T-helper 17 cell (primary cell): ENCODE measurements at regions not wholly inside any gene's neighbourhood (a gene's known extent, or its start where the extent isn't known, plus 50 kb on each side); places are given as distances from the start of the nearest gene placed in this dataset.
"Not testable (repeated sequence)": the region's sequence is repeated elsewhere in the genome, so short reads cannot be mapped to it uniquely, and the experiment has no call there.

Experiments
- ATAC-seq: fragments of 150-1000 bp; cut with Tn5 transposase; 2 replicates; pipeline ENCODE4 v1.10.0; 2021; ENCODE audit warnings: mild to moderate bottlenecking, moderate library complexity
- DNase-seq, 3 donors: peaks; one replicate each; pipeline versions ENCODE4 v3.0.0 to v3.0.0-alpha.2; 2020 to 2021
- H3K9me3 ChIP-seq: one replicate; pipeline ENCODE4 v1.7.0; 2013; ENCODE audit warnings: low read length, mild to moderate bottlenecking; ENCODE audit not compliant: control insufficient read depth, poor library complexity, severe bottlenecking
- H3K27ac Mint-ChIP-seq: one replicate; pipeline ENCODE4 v1.8.0; 2022; ENCODE audit warnings: mild to moderate bottlenecking, moderate library complexity, mixed read lengths
- H3K27me3 Mint-ChIP-seq: one replicate; pipeline ENCODE4 v1.8.0; 2022; ENCODE audit warnings: mixed read lengths
- H3K36me3 Mint-ChIP-seq: one replicate; pipeline ENCODE4 v1.8.0; 2022; ENCODE audit warnings: low read depth, mixed read lengths
- H3K4me1 Mint-ChIP-seq: one replicate; pipeline ENCODE4 v1.8.0; 2022; ENCODE audit warnings: mild to moderate bottlenecking, mixed read lengths
- H3K4me3 Mint-ChIP-seq: one replicate; pipeline ENCODE4 v1.8.0; 2022; ENCODE audit warnings: mild to moderate bottlenecking, moderate library complexity, mixed read lengths

DNA sequence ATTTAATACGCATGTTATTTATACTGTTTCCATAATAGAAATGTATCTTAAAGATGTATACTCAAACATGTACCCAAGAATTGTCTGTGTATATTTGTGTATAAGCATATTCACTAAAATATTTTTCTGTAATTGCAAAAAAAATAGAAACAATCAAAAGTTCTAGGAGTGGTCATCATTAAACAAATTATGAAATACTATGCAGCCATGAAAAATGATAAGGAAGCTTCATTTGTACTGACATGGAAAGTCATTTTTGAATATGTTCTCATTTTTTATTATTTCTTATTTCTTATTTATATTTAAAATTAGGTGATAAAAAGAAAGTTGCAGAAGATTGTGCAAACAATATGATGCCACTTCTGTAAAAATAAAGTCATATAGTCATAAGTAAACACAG, 400.0 kb upstream of the AUTS2 start:
- no peaks in the 10 kb centered on the region for H3K4me1 Mint-ChIP-seq
- H3K4me3 Mint-ChIP-seq: no peak overlapping the region
- no peak for ATAC-seq
- no peaks in the 10 kb centered on the region for H3K36me3 Mint-ChIP-seq
- no peaks in the 10 kb centered on the region for H3K9me3 ChIP-seq
- DNase-seq: no peak
- no peak overlapping the region for H3K27ac Mint-ChIP-seq
- no peaks in the 10 kb centered on the region for H3K27me3 Mint-ChIP-seq

DNA sequence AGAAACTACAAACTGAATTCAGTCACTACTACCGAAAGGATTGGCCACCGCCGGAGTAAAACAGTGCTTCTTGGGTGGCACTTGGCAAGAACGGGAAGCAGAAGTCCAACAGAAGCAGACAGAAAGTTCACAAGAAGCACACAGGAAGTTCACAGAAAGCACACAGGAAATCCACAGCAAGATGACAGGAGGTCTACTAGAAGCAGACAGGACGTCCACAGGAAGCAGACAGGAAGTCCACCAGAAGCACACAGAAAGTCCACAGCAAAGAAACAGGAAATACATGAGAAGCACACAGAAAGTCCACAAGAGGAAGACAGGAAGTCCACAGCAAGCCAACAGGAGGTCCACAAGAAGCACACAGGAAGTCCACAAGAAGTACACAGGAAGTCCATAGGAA, 399.2 kb upstream of the AUTS2 start:
- DNase-seq: no peak
- no peak overlapping the region for H3K27ac Mint-ChIP-seq
- H3K36me3 Mint-ChIP-seq: no peaks in the 10 kb centered on the region
- H3K27me3 Mint-ChIP-seq: no peaks in the 10 kb centered on the region
- no peak overlapping the region for H3K4me3 Mint-ChIP-seq
- H3K4me1 Mint-ChIP-seq: no peaks in the 10 kb centered on the region
- no peak for ATAC-seq
- H3K9me3 ChIP-seq: no peaks in the 10 kb centered on the region

DNA sequence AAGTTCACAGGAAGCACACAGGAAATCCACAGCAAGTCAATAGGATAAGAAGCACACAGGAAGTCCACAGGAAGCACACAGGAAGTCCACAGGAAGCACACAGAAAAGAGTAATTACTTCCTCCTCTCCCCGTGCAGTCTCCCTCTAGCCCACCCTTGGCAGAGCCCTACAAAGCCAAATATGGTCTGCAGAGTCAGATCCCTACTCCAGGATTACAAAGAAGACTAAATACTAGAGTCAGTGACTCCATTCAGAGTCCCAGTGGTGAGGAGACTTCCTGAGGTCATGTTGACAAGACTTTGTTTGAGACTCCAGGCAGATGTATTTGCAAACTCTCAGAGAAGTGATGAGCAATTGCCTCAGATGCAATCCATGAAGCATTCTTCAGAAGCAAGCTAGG, 398.6 kb upstream of the AUTS2 start:
- no peak for DNase-seq
- Mint-ChIP-seq H3K27me3 (no peaks in the 10 kb centered on the region), H3K4me1 (no peaks in the 10 kb centered on the region), H3K36me3 (no peaks in the 10 kb centered on the region), H3K4me3 (no peak overlapping the region), H3K27ac (no peak overlapping the region)
- ATAC-seq: no peak
- H3K9me3 ChIP-seq: no peaks in the 10 kb centered on the region

DNA sequence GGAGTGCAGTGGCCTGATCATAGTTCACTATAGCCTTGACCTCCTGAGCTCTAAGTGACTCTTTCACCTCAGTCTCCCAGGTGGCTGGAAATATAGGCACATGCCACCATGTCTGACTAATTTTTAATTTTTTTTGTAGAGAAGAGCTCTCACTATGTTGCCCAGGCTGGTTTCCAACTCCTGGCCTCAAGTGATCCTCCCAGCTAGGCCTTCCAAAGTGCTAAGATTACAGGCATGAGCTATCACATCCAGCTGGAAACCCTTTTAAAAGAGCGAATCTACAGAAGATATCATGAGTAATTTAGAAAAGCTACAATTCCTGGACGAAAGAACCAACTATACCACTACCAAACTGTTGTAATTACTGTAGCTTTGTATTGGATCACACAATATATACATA, 394.4 kb upstream of the AUTS2 start:
- H3K4me1 Mint-ChIP-seq: no peaks in the 10 kb centered on the region
- H3K4me3 Mint-ChIP-seq: no peak overlapping the region
- no peak for DNase-seq
- H3K36me3 Mint-ChIP-seq: no peaks in the 10 kb centered on the region
- no peak overlapping the region for H3K27ac Mint-ChIP-seq
- no peaks in the 10 kb centered on the region for H3K9me3 ChIP-seq
- H3K27me3 Mint-ChIP-seq: no peaks in the 10 kb centered on the region
- ATAC-seq: no peak

DNA sequence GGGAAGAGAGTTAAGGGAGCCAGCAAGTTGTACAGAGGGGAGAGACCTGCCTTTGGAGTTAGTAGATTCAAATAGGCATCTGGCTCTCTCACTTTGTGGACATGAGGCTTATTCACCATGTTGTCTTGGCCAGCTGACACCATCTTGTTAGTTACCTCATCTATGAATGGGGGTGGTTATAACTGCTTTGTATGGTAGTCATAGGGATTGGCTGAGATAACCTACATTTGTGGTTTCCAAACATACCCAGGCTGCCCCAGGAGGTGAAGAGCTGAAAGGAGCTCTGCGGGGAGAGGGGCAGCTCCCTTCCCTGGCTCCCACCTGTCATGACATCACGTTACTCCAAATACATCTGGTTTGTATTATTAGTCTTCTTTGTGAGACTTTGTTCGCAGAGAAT, 393.3 kb upstream of the AUTS2 start:
- Mint-ChIP-seq H3K27me3 (no peaks in the 10 kb centered on the region), H3K36me3 (no peaks in the 10 kb centered on the region), H3K27ac (no peak overlapping the region), H3K4me3 (no peak overlapping the region), H3K4me1 (no peaks in the 10 kb centered on the region)
- H3K9me3 ChIP-seq: no peaks in the 10 kb centered on the region
- no peak for ATAC-seq
- DNase-seq: no peak

DNA sequence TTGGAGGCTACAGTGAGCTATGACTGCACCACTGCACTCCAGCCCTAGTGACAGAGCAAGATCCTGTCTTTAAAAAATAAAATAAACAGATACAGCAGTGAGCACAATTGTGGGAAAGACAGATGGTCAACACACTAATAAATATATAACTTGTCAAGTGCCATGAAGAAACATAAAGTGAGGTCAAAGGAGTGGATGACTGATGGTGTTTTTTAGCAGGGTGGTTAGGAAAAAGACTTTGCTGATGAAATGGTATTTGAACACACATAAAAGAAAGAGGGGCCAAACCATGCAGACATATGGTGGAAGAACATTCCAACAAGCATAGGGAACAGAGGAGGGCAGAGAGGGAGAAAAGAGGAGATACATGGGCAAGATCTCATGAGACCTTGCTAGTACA, 392.7 kb upstream of the AUTS2 start:
- Mint-ChIP-seq H3K36me3 (no peaks in the 10 kb centered on the region), H3K4me3 (no peak overlapping the region), H3K4me1 (no peaks in the 10 kb centered on the region), H3K27ac (no peak overlapping the region), H3K27me3 (no peaks in the 10 kb centered on the region)
- ATAC-seq (no peak), DNase-seq (no peak)
- no peaks in the 10 kb centered on the region for H3K9me3 ChIP-seq

DNA sequence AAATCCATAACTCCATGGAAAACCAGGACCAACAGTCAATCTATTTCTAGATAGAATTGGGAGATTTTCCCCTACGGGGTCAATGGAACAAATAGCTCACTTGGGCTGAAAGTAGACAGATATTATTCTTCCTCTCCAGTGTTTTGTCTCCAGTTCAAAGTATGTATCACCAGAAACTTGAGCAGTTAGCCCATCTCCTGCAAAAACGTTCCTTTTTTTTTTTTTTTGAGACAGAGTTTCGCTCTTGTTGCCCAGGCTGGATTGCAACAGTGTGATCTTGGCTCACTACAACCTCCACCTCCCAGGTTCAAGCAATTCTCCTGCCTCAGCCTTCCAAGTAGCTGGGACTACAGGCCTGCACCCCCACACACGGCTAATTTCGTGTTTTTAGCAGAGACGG, 390.0 kb upstream of the AUTS2 start:
- Mint-ChIP-seq H3K36me3 (no peaks in the 10 kb centered on the region), H3K27ac (no peak overlapping the region), H3K27me3 (no peaks in the 10 kb centered on the region), H3K4me3 (no peak overlapping the region), H3K4me1 (no peaks in the 10 kb centered on the region)
- H3K9me3 ChIP-seq: no peaks in the 10 kb centered on the region
- ATAC-seq: no peak
- no peak for DNase-seq

DNA sequence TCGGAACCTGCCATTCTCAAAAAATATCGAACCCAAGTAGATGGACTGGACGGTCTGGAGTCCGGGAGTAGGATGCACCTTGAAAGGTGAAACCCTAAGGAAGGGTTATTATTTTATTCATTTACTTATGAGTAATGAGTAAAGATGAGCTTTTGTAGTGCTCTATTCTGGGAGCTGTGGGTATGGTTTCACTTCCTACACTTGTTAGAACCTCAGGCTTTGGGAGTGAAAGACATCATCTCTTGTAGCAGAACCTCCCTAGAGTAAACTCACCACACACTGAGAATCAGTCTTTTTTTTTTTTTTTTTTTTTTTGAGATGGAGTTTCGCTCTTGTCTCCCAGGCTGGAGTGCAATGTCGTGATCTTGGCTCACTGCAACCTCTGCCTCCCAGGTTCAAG, 389.4 kb upstream of the AUTS2 start:
- ATAC-seq (no peak), DNase-seq (no peak)
- Mint-ChIP-seq H3K27ac (no peak overlapping the region), H3K36me3 (no peaks in the 10 kb centered on the region), H3K4me3 (no peak overlapping the region), H3K4me1 (no peaks in the 10 kb centered on the region), H3K27me3 (no peaks in the 10 kb centered on the region)
- H3K9me3 ChIP-seq: no peaks in the 10 kb centered on the region

DNA sequence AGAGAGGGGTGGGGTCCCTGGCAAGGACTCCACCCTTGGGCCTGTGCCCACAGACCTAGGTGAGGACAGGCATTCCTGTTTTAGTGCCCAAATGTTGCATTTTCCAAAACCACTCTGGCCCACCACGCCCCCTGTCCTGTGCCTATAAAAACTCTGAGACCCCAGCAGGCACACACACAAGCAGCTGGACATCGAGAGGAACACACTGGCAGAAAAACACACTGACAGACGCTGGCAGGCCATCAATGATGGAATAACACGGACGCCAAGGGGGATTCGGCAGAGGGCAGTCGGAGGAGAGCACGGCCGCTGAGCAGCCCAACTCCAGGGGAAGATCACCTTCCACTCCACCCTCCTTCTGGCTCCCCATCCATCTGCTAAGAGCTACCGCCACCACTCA, 386.9 kb upstream of the AUTS2 start:
- no peaks in the 10 kb centered on the region for H3K4me1 Mint-ChIP-seq
- H3K36me3 Mint-ChIP-seq: no peaks in the 10 kb centered on the region
- no peaks in the 10 kb centered on the region for H3K9me3 ChIP-seq
- ATAC-seq: no peak
- H3K27ac Mint-ChIP-seq: no peak overlapping the region
- H3K4me3 Mint-ChIP-seq: no peak overlapping the region
- H3K27me3 Mint-ChIP-seq: no peaks in the 10 kb centered on the region
- no peak for DNase-seq

DNA sequence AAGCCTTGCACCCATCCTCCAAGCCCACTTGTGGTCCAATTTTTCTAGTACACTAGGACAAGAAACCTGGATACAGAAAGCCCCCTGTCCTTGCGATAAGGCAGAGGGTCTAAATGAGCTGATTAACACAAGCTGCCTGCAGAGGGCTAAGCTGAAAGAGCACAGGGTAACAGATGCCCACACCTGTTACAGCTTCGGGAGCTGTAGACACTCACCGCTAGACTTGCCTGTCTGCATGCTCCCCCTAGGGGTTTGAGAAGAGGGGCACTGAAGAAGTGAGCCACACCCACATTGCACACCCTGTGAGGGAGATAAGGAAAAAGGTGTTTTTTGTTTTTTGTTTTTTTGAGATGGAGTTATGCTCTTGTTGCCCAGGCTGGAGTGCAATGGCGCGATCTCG, 386.5 kb upstream of the AUTS2 start:
- ATAC-seq: no peak
- no peaks in the 10 kb centered on the region for H3K9me3 ChIP-seq
- no peak overlapping the region for H3K4me3 Mint-ChIP-seq
- H3K27me3 Mint-ChIP-seq: no peaks in the 10 kb centered on the region
- no peaks in the 10 kb centered on the region for H3K36me3 Mint-ChIP-seq
- no peaks in the 10 kb centered on the region for H3K4me1 Mint-ChIP-seq
- no peak overlapping the region for H3K27ac Mint-ChIP-seq
- DNase-seq: no peak

DNA sequence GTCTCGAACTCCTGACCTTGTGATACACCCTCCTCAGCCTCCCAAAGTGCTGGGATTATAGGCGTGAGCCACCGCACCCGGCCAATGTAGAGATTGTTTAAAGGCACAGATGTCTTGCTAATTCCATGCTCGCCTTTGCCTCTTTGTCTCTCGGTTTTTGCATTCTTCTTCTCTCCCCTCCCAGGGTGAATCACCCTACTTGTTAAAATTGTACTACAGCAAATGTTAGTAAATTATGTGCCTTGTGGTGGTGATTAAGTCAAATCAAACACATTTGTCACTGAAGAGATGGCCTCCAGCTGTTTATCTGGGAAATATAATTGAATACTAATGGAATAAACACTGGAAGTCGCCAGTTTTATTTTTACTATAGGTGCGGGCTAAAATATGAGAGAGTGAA, 384.4 kb upstream of the AUTS2 start:
- H3K27ac Mint-ChIP-seq: no peak overlapping the region
- no peaks in the 10 kb centered on the region for H3K36me3 Mint-ChIP-seq
- no peaks in the 10 kb centered on the region for H3K9me3 ChIP-seq
- no peak overlapping the region for H3K4me3 Mint-ChIP-seq
- H3K4me1 Mint-ChIP-seq: no peaks in the 10 kb centered on the region
- H3K27me3 Mint-ChIP-seq: no peaks in the 10 kb centered on the region
- ATAC-seq (no peak), DNase-seq (no peak)

DNA sequence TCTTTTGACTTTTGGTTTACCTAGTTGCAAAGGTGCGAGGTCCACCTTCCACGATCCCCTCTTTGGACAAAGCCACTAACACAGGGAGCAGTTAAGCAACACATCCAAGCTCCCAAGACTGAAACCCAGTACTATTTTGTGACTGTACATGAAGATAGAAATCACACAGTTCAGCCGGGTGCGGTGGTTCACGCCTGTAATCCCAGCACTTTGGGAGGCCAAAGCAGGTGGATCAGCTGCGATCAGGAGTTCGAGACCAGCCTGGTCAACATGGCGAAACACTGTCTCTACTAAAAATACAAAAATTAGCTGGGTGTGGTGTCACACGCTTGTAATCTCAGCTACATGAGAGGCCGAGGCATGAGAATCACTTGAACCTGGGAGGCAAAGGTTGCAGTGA, 382.8 kb upstream of the AUTS2 start:
- H3K9me3 ChIP-seq, H3K27me3 Mint-ChIP-seq, DNase-seq, H3K4me3 Mint-ChIP-seq, ATAC-seq, H3K4me1 Mint-ChIP-seq, H3K36me3 Mint-ChIP-seq, H3K27ac Mint-ChIP-seq: not testable (repeated sequence)

DNA sequence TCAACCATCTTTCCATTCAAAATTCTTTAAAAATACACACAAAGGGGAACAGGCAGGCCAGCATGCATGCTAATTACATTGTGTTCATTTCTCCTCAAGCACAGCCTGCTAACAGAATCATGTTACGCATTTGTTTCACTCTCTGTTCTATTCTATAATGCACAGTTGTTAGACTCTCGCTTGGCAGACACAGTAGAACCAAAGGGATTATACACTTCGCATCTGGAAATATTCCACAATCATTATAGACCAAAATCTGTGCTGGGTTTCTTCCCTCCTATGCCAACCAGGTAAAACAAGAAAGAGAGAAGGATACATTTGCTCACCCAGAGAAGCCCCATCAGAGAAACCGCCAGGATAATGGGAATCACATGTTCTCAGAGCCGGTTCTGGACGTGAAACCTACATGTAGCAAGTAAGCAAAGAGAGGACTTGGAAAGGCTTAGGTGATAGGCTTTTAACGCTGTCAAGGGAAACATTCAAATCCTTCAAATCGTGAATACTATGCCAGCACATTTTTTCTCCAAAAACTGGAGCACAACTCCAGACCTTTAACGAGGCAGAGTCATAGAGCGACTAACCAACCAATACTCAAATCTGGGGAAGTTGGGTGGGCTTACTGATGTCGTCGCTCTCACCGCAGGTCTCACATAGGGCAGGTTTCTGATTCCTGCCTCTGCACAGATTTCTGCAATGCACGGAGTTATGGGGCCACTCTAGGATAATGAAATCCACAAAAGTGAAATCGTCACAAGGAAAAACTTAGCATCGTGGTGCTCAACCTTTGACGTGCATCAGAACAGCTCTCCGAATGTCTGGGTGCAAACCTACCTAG, 380.5 kb upstream of the AUTS2 start:
- DNase-seq (no peak), ATAC-seq (no peak)
- Mint-ChIP-seq H3K27ac (no peak overlapping the region), H3K4me3 (no peak overlapping the region), H3K36me3 (no peaks in the 10 kb centered on the region), H3K27me3 (no peaks in the 10 kb centered on the region), H3K4me1 (no peaks in the 10 kb centered on the region)
- no peaks in the 10 kb centered on the region for H3K9me3 ChIP-seq

DNA sequence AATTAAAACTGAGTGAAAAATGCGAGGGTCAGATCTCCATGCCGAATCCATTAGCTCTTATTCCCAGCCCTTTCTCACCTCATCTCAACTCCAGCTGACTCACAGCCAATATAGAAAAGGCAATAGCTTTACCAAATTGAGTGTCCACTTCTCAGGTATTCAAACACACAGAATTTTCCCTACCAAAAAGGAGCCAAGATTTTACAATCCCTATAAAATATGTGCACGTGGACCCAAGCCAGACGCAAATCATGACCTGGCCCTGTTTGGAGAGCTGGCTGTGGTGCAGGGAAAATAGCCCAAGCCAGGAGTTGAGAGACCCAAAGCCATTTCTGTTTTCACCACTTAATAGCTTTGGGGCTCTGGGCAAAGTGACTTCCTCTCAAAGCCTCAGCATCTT, 379.7 kb upstream of the AUTS2 start:
- Mint-ChIP-seq H3K27ac (no peak overlapping the region), H3K27me3 (no peaks in the 10 kb centered on the region), H3K4me3 (no peak overlapping the region), H3K36me3 (no peaks in the 10 kb centered on the region), H3K4me1 (no peaks in the 10 kb centered on the region)
- DNase-seq (no peak), ATAC-seq (no peak)
- H3K9me3 ChIP-seq: no peaks in the 10 kb centered on the region
